H9 (cell line): ENCODE measurements at regions not wholly inside any gene's neighbourhood (a gene's known extent, or its start where the extent isn't known, plus 50 kb on each side); places are given as distances from the start of the nearest gene placed in this dataset.

Experiments
- DNase-seq: peaks from one replicate; pipeline ENCODE4 v3.0.0-alpha.2; 2017
- H2AFZ ChIP-seq: one replicate; pipeline ENCODE4 v1.6.1; 2013; ENCODE audit warnings: mild to moderate bottlenecking, low read length, control low read depth, moderate library complexity
- H2AK5ac ChIP-seq: 2 replicates; pipeline ENCODE4 v1.6.1; 2013; ENCODE audit warnings: low read length, control low read depth, mixed read lengths; ENCODE audit not compliant: insufficient read length
- H2BK120ac ChIP-seq: one replicate; pipeline ENCODE4 v1.6.1; 2013; ENCODE audit warnings: low read depth, mild to moderate bottlenecking, low read length, control low read depth, inconsistent platforms; ENCODE audit not compliant: poor library complexity, severe bottlenecking
- H2BK12ac ChIP-seq: 2 replicates; pipeline ENCODE4 v1.6.1; 2013; ENCODE audit warnings: low read length, control low read depth, mixed read lengths, low read depth; ENCODE audit not compliant: insufficient read length
- H2BK15ac ChIP-seq: 2 replicates; pipeline ENCODE4 v1.6.1; 2013; ENCODE audit warnings: low read depth, low read length, control low read depth
- H2BK20ac ChIP-seq: one replicate; pipeline ENCODE4 v1.6.1; 2013; ENCODE audit warnings: low read depth, mild to moderate bottlenecking, low read length, control low read depth, inconsistent platforms; ENCODE audit not compliant: poor library complexity, severe bottlenecking
- H2BK5ac ChIP-seq: 2 replicates; pipeline ENCODE4 v1.6.1; 2013; ENCODE audit warnings: low read length, control low read depth, mixed read lengths; ENCODE audit not compliant: insufficient read length
- H3K14ac ChIP-seq: 2 replicates; pipeline ENCODE4 v1.6.1; 2013; ENCODE audit warnings: low read length, control low read depth; ENCODE audit not compliant: insufficient read depth
- H3K18ac ChIP-seq: 2 replicates; pipeline ENCODE4 v1.6.1; 2013; ENCODE audit warnings: low read depth, mild to moderate bottlenecking, mixed read lengths, low read length, control low read depth; ENCODE audit not compliant: insufficient read length
- H3K23ac ChIP-seq: 2 replicates; pipeline ENCODE4 v1.6.1; 2013; ENCODE audit warnings: low read length, control low read depth, mixed read lengths, low read depth; ENCODE audit not compliant: insufficient read length
- H3K23me2 ChIP-seq: 2 replicates; pipeline ENCODE4 v1.6.1; 2013; ENCODE audit warnings: low read depth, mild to moderate bottlenecking, mixed read lengths, low read length, control low read depth; ENCODE audit not compliant: insufficient read length, poor library complexity, severe bottlenecking
- H3K27ac ChIP-seq: 2 replicates; pipeline ENCODE4 v1.5.1; 2013; ENCODE audit warnings: low read length, control low read depth, mixed read lengths, low read depth; ENCODE audit not compliant: insufficient read length
- H3K27me3 ChIP-seq: 2 replicates; pipeline ENCODE4 v1.6.1; 2013; ENCODE audit warnings: low read length, control low read depth, inconsistent platforms; ENCODE audit not compliant: insufficient read depth
- H3K4ac ChIP-seq: 2 replicates; pipeline ENCODE4 v1.6.1; 2013; ENCODE audit warnings: low read depth, mild to moderate bottlenecking, control low read depth, inconsistent platforms, low read length, moderate library complexity
- H3K4me1 ChIP-seq: 2 replicates; pipeline ENCODE4 v1.6.1; 2013; ENCODE audit warnings: low read length, control low read depth, inconsistent platforms; ENCODE audit not compliant: insufficient read depth
- H3K4me2 ChIP-seq: 2 replicates; pipeline ENCODE4 v1.6.1; 2013; ENCODE audit warnings: low read length, control low read depth, mixed read lengths; ENCODE audit not compliant: insufficient read length, insufficient read depth
- H3K56ac ChIP-seq: 2 replicates; pipeline ENCODE4 v1.6.1; 2013; ENCODE audit warnings: low read depth, mild to moderate bottlenecking, mixed read lengths, low read length, control low read depth; ENCODE audit not compliant: insufficient read length
- H3K79me1 ChIP-seq: 2 replicates; pipeline ENCODE4 v1.6.1; 2013; ENCODE audit warnings: low read depth, mild to moderate bottlenecking, moderate library complexity, low read length, control low read depth, inconsistent platforms; ENCODE audit not compliant: insufficient read depth, poor library complexity, severe bottlenecking
- H3K79me2 ChIP-seq: 2 replicates; pipeline ENCODE4 v1.6.1; 2013; ENCODE audit warnings: low read length, control low read depth, inconsistent platforms; ENCODE audit not compliant: insufficient read depth
- H3K9ac ChIP-seq: 2 replicates; pipeline ENCODE4 v1.6.1; 2013; ENCODE audit warnings: low read length, control low read depth, mixed read lengths; ENCODE audit not compliant: insufficient read length; ENCODE audit errors: extremely low read depth
- H3K9me3 ChIP-seq: one replicate; pipeline ENCODE4 v1.6.1; 2013; ENCODE audit warnings: low read depth, low read length, inconsistent platforms; ENCODE audit not compliant: control insufficient read depth
- H3T11ph ChIP-seq: one replicate; pipeline ENCODE4 v1.6.1; 2013; ENCODE audit warnings: mild to moderate bottlenecking, low read length, control low read depth, inconsistent platforms
- H4K20me1 ChIP-seq: one replicate; pipeline ENCODE4 v1.6.1; 2013; ENCODE audit not compliant: control insufficient read depth, insufficient read length, insufficient read depth
- H4K5ac ChIP-seq: 2 replicates; pipeline ENCODE4 v1.6.1; 2013; ENCODE audit warnings: low read depth, mild to moderate bottlenecking, mixed read lengths, low read length, control low read depth; ENCODE audit not compliant: insufficient read length
- H4K8ac ChIP-seq: replicated peaks from 2 replicates; pipeline ENCODE4 v1.6.1; 2013; ENCODE audit warnings: low read length, control low read depth, mixed read lengths, low read depth; ENCODE audit not compliant: insufficient read length
- H4K91ac ChIP-seq: 2 replicates; pipeline ENCODE4 v1.6.1; 2013; ENCODE audit warnings: low read depth, mild to moderate bottlenecking, moderate library complexity, mixed read lengths, low read length, control low read depth; ENCODE audit not compliant: insufficient read length
- H3K27ac Mint-ChIP-seq, 3 experiments: 2 replicates in 2 of 3; 3 replicates in 1 of 3; pipeline ENCODE4 v1.8.0; 2020 to 2021; ENCODE audit warnings: mixed read lengths in 3 of 3, mild to moderate bottlenecking in 1 of 3, moderate library complexity in 1 of 3
- H3K27me3 Mint-ChIP-seq: 2 replicates; pipeline ENCODE4 v1.8.0; 2021; ENCODE audit warnings: low read depth, mild to moderate bottlenecking, moderate library complexity, mixed read lengths
- H3K36me3 Mint-ChIP-seq, 3 experiments: 2 replicates in 2 of 3; 3 replicates in 1 of 3; pipeline ENCODE4 v1.8.0; 2020 to 2021; ENCODE audit warnings: low read depth in 3 of 3, mixed read lengths in 3 of 3; ENCODE audit not compliant: insufficient read depth in 1 of 3
- H3K4me1 Mint-ChIP-seq, 2 experiments: 2 replicates each; pipeline ENCODE4 v1.8.0; 2020; ENCODE audit warnings: mixed read lengths in 2 of 2
- H3K4me3 Mint-ChIP-seq, 2 experiments: 2 replicates in 1 of 2; 3 replicates in 1 of 2; pipeline ENCODE4 v1.8.0; 2020 to 2021; ENCODE audit warnings: mild to moderate bottlenecking in 2 of 2, mixed read lengths in 2 of 2, moderate library complexity in 1 of 2
- H3K9me3 Mint-ChIP-seq, 2 experiments: 2 replicates in 1 of 2; 3 replicates in 1 of 2; pipeline ENCODE4 v1.8.0; 2020; ENCODE audit warnings: mild to moderate bottlenecking in 2 of 2, mixed read lengths in 2 of 2, moderate library complexity in 1 of 2
- WGBS: extraction: QIAGEN DNeasy Blood & Tissue Kit; methylation state at CpG from one replicate; pipeline ENCODE4 v1.1.7; 2013; ENCODE audit warnings: missing lambda C conversion rate, low lambda C conversion rate, mixed read lengths; ENCODE audit not compliant: insufficient read length; ENCODE audit errors: extremely low coverage; 5-methylcytosine and 5-hydroxymethylcytosine counted together
- TF ChIP-seq, protein P1 (sequence below): fragments of 200-600 bp; sonication (generic); conservative IDR thresholded peaks from 3 replicates; pipeline ENCODE4 v1.8.0; 2021; ENCODE audit warnings: antibody characterized with exemption, mild to moderate bottlenecking

DNA sequence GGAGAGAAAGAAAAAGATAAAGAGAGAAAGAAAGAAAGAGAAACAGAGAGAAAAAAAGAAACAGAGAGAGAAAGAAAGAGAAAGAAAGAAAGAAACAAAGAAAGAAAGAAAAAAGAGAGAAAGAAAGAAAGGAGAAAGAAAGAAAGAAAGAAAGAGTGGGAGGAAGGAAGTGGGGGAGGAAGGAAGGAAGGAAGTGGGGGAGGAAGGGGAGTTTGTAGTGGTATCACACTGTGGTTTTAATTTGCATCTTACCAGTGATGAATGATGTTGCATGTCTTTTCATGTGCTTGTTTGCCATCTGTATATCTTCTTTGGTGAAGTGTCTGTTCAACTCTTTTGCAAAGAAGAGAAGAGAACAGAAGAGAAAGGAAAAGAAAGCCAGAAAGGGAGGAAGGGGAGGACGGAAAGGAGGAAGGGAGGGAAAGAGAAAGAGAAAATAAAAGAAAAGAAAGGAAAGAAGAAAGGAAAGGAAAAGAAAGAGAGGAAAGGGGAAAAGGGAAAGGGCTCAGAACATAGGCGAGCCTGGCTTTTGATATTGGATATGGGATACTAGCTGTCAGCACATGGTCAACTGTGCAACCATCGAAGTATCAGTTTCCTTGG, 79.2 kb upstream of the FRMD4A start:
- Histone ChIP-seq H3K23ac (no peak overlapping the region), H3K9me3 (no peaks in the 10 kb centered on the region), H3K79me1 (no peaks in the 10 kb centered on the region), H2AK5ac (no peak overlapping the region), H2BK12ac (no peak overlapping the region), H3K14ac (no peak overlapping the region), H3K18ac (no peak overlapping the region), H2BK120ac (no peak overlapping the region), H3K4me1 (no peaks in the 10 kb centered on the region), H4K20me1 (no peaks in the 10 kb centered on the region), H3K27me3 (no peaks in the 10 kb centered on the region), H4K8ac (no peak overlapping the region), H3K56ac (no peak overlapping the region), H3K4me2 (no peak overlapping the region), H3T11ph (no peak overlapping the region), H4K91ac (no peak overlapping the region), H3K79me2 (no peaks in the 10 kb centered on the region), H3K23me2 (no peaks in the 10 kb centered on the region), H3K27ac (no peak overlapping the region), H3K9ac (no peak overlapping the region), H2AFZ (no peak overlapping the region), H2BK15ac (no peak overlapping the region), H4K5ac (no peak overlapping the region), H2BK5ac (no peak overlapping the region), H3K4ac (no peak overlapping the region), H2BK20ac (no peak overlapping the region)
- Mint-ChIP-seq H3K36me3 (no peaks in the 10 kb centered on the region), H3K9me3 (no peaks in the 10 kb centered on the region), H3K27ac (peak overlapping the region in 1 of 3 experiments; percentile 14; a peak in 2 of 7 replicates), H3K4me1 (peaks cover 14 to 27% of the 10 kb centered on the region in 2 experiments), H3K4me3 (peak overlapping the region in 1 of 2 experiments; percentile 9; a peak in 2 of 5 replicates), H3K27me3 (no peaks in the 10 kb centered on the region)
- WGBS, result no CpG with 5 or more reads among the region's 3 CpGs
- DNase-seq, result no peak
- TF ChIP-seq, protein P1, sequence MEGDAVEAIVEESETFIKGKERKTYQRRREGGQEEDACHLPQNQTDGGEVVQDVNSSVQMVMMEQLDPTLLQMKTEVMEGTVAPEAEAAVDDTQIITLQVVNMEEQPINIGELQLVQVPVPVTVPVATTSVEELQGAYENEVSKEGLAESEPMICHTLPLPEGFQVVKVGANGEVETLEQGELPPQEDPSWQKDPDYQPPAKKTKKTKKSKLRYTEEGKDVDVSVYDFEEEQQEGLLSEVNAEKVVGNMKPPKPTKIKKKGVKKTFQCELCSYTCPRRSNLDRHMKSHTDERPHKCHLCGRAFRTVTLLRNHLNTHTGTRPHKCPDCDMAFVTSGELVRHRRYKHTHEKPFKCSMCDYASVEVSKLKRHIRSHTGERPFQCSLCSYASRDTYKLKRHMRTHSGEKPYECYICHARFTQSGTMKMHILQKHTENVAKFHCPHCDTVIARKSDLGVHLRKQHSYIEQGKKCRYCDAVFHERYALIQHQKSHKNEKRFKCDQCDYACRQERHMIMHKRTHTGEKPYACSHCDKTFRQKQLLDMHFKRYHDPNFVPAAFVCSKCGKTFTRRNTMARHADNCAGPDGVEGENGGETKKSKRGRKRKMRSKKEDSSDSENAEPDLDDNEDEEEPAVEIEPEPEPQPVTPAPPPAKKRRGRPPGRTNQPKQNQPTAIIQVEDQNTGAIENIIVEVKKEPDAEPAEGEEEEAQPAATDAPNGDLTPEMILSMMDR, result no peak
